Uterus (tissue), 2 donors: ENCODE measurements at regions not wholly inside any gene's neighbourhood (a gene's known extent, or its start where the extent isn't known, plus 50 kb on each side); places are given as distances from the start of the nearest gene placed in this dataset.

Experiments
- POLR2A ChIP-seq, 2 donors: fragments of 450-650 bp; IDR thresholded peaks; one replicate each; pipeline ENCODE4 v1.6.1; 2016; ENCODE audit warnings: antibody characterized with exemption in 2 of 2, mild to moderate bottlenecking in 1 of 2, moderate library complexity in 1 of 2
- TF ChIP-seq, protein P1 (sequence below), 4 experiments: fragments of 200-600 bp in 2 of 4; fragments of 450-650 bp in 2 of 4; sonication (generic) in 2 of 4; IDR thresholded peaks; one replicate each; pipeline ENCODE4 v1.5.1; 2016 to 2019; ENCODE audit warnings: antibody characterized with exemption in 4 of 4, mild to moderate bottlenecking in 2 of 4, moderate library complexity in 1 of 4

GRCh38 chr2:120498576-120499394 is 152.8 kb downstream of the INHBB start:
- no peak for TF ChIP-seq POLR2A (IDR thresholded peaks at IDR 0.05)
- TF ChIP-seq, protein P1, sequence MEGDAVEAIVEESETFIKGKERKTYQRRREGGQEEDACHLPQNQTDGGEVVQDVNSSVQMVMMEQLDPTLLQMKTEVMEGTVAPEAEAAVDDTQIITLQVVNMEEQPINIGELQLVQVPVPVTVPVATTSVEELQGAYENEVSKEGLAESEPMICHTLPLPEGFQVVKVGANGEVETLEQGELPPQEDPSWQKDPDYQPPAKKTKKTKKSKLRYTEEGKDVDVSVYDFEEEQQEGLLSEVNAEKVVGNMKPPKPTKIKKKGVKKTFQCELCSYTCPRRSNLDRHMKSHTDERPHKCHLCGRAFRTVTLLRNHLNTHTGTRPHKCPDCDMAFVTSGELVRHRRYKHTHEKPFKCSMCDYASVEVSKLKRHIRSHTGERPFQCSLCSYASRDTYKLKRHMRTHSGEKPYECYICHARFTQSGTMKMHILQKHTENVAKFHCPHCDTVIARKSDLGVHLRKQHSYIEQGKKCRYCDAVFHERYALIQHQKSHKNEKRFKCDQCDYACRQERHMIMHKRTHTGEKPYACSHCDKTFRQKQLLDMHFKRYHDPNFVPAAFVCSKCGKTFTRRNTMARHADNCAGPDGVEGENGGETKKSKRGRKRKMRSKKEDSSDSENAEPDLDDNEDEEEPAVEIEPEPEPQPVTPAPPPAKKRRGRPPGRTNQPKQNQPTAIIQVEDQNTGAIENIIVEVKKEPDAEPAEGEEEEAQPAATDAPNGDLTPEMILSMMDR (IDR thresholded peaks at IDR 0.05) = no peak
